HG03565 (cell line): ENCODE measurements at regions not wholly inside any gene's neighbourhood (a gene's known extent, or its start where the extent isn't known, plus 50 kb on each side); places are given as distances from the start of the nearest gene placed in this dataset.

ENCODE experiments used
- ATAC-seq: cut with Tn5 transposase; IDR thresholded peaks from one replicate; pipeline ENCODE4 v1.9.1; 2021; ENCODE audit warnings: mild to moderate bottlenecking, moderate library complexity; ENCODE audit not compliant: unreplicated experiment

DNA sequence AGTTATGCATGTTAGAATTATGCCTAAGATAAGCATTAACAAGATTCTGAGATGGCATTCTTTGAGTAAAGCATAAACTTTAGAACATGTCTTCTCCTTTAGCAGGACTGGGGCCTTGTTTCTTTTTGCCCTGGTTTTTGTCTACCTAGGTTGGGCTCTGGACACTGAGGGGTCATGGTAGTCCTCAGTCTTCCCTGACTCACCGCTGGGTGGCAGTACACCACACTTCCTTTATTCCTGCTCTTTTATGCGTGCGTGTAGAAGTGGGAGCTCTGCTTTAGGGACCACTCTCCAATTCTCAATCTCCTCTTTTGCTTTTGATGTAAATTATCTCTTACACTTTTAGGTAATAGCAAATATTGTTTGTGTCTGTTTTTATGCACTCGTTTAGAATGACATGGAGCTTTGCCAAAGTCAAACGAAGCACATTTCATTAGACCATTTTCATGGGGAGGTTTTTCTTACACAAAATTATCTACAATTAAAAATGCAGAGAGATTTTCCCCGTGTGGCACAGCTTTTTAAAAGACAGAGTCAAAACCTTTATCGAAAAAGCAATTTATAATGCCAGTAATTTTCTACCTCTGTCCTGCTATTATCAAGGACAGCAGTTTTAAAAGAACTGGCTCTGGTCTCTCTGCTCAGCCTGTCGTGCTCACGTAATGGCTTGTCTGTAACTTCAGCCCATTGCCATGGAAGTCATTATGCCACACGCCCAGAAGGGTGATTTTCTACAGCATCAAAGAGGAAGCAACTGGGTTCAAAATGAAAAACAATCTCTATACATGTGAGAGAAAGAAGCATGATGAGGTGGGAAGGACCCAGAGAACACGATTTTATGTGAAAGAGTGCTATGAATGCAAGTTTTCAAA, 413.9 kb downstream of the COG6 start:
- peak; percentile 56 for ATAC-seq

DNA sequence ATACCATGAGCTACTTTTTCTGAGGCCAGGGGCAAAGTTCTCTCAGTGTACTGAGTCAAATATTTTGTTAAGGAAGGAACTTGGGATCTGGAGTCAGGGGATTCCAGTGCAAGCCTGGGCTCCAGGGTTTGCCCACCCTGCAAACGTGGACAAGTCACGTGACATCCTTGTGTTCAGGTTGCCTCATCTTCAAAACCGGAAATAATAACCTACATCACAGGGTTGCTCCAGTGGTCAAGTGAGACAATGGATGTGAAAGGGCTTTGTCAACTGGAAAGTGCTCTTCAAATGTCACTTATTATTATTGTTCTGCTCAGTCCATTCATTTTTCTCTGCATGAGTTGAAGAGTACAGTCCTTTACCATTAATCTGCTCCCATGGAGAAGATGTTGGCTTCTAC, 414.9 kb downstream of the COG6 start:
- no peak for ATAC-seq

DNA sequence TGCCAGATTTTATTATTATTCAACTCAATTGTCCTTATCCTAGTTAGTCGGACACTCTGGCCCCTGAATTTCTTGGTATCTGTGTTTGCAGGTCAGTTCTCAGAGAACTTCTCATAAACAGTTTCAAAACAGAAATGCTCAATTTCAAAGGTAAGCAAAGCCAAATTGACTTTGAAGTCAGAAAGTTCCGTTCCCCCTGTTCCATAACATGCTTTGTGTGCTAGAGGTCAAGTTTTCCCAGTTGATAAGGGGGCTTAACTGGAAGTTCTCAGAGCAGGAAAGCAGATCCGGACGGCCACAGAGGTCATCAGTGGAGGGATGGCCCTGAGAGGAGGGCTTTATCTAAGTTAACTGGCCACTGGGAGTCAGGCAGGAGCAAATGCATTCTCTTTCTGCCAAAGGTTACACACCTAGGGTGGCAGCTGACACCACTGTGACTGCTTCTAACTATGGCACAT, 417.2 kb downstream of the COG6 start:
- ATAC-seq, result no peak

DNA sequence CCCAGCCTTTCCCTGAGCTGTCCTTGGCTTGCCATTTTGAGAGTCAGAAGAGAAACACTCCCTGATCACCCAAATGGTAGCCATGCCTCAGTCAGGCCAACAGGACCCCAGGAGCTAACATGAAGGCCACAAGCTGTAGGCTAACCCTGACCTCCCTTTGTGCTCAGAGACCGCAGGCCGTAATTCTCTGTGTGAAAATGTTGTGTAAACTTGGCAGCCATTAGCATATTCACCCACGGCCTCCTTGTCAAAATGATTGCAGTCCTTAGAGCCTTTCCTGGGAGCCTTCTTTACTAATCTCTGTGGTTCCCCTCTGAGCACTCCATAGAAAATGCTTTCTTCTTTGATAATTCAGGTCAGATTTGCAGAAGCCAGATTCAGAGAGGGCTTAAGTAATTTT, 418.9 kb downstream of the COG6 start:
- no peak for ATAC-seq

DNA sequence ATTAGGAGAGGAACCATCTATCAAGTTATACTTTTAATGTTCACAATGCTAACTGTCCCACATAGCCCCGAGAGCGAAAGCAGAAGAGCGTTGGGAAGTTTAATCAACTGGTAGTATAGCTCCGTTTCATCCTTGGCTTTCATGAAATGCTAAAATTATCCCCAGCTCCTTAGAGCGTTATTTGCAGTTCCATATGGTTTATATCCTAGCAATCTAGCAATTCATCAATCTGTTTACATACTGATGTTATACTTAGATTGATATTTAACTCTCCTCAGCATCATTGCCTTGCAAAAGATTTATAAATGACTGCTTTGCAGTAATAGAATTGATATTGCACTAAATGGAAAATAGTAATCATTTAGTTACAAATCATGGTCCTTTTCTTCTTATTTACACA, 419.8 kb downstream of the COG6 start:
- no peak for ATAC-seq

DNA sequence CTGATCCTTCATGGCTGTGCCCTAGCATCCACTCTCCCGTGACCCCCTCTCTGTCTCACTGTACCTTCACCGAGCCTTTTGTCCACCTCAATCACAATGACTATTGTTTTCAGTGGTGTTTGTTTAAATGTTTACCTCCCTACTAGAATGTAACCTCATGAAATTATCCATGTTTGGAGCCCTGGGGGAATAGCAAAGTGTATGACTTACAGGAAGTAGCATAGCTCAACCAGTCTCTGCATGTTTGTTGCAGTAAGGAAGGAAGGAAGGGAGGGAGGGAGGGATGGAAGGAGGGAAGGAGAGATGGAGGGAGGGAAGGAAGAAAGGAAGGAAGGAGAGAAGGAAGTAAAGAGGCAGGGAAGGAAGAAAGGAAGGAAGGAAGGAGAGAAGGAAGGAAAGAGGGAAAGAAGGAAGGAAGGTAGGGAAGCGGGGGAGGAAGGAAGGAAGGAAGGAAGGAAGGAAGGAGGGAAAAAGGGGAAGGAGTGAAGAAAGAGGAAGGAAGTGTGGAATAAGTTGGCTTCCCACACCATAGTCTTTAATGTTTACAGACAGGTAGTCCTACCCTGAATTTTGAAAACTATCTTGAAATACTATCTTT, 421.4 kb downstream of the COG6 start:
- ATAC-seq, result no peak

DNA sequence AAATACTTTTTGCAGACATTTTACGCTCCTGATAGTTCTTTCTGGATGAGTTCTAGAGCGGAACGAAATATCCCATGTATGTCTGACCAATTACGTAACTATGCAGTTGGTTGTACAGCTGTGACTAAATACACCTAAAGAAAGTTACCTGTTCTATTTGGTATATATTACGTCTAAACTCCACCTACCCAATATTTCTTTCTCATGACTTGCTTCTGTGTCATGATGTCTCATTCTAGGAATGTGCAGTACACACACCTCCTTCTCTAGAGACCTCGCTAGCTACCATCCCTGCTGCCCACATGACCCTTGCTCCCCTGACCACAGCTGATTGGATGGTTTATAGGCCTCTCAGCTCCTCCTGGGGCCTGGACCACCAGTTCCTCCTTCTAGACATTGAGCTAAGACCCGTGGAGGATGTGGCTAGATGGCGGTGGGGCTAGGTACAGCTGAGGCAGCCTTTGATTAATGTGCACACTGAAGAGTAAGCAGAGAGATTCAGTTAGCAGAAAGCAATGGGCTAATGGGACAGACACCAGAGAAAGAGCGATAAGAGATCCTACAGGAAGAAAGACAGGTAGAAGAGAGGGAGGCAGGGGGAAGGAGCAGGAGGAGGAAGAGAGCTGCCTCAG, 422.1 kb downstream of the COG6 start:
- no peak for ATAC-seq

DNA sequence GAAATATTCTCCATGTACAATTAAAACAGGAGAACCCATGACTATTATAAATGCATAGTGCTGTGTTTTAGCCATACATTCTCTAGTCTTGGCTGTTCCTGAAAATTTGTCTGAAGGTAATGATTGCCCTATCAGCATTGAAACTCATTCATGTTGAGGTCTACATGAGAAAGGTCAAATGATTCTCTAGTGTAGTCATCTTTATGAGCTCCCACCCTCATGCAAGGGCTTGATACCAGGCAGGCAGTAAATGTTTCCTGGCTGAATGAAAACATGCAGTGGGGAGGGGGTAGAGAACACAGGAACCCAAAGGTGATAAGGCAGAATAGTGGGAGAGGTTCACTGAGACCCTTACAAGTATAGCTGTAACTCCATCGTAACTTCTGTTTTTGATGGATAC, 424.3 kb downstream of the COG6 start:
- no peak for ATAC-seq

DNA sequence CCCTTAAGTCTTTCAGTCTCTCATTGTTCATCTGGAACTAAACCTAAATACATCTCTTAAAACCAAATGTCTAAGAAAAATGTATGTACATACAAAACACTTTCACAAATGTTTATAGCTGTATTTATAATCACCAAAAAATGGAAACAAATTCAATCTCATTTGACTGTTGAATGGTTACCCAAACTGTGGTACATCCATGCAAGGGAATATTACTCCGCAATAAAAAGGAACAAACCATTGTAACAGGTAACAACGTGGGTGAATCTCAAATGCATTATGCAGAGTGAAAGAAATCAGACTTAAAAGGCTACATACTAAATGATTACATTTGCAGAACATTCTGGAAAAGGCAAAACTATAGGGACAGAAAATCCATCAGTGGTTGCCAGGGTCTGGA, 425.2 kb downstream of the COG6 start:
- no peak for ATAC-seq

DNA sequence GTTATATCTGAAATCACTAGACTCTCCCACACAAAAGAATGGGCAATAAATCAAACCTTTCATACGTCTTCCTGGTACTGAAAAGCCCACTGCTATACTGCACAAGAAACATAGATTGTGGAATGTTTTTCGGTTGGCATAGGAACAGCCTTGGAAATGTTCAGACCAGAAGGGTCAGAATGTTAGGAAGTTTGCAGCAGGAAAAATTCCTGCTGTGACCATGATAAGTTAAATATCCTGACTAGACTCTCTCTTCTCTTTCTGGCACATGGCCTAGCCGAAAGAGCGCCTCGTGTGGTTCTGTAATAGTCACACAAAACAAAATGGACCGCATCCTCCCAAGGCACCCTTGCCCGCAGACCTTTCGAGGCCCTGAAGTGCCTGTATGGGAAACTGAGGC, 427.2 kb downstream of the COG6 start:
- ATAC-seq, result no peak

DNA sequence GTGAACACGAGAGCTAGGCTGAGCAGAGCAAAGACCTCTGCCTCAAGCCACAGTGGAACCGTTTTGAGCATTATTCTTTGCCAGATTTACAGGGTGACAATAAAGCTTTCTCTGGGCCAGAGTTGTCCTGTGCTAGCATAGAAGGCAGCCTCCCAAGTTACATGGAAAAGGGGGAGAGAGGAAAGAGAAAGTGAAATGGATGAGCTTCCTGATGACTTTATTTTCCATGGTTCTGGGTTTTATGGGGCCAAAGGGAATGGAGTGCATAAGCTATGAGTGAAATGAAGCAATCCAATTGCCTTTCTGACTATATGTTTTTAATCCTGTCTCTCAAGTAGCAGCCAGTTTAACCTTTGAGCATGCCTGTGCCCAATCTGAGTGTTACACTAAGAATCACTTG, 428.4 kb downstream of the COG6 start:
- no peak for ATAC-seq

DNA sequence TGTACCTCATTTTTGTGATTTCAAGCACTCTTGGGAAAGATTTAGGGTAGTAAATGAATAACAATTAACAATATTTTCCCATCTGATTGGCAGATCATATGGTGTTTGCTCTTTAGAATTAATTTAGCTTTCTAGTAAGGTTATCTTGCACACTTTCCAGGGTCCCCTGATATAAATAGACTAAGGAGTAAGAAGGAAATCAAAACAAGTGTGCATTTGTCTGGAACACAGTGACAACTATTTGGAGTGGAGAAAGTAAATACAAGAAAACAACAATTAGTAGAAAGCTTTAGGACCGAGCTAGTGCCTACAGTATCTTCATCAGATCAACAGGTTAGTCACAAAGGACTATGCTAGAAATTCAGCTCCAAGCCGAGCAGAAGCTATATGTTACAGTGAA, 429.5 kb downstream of the COG6 start:
- no peak for ATAC-seq

DNA sequence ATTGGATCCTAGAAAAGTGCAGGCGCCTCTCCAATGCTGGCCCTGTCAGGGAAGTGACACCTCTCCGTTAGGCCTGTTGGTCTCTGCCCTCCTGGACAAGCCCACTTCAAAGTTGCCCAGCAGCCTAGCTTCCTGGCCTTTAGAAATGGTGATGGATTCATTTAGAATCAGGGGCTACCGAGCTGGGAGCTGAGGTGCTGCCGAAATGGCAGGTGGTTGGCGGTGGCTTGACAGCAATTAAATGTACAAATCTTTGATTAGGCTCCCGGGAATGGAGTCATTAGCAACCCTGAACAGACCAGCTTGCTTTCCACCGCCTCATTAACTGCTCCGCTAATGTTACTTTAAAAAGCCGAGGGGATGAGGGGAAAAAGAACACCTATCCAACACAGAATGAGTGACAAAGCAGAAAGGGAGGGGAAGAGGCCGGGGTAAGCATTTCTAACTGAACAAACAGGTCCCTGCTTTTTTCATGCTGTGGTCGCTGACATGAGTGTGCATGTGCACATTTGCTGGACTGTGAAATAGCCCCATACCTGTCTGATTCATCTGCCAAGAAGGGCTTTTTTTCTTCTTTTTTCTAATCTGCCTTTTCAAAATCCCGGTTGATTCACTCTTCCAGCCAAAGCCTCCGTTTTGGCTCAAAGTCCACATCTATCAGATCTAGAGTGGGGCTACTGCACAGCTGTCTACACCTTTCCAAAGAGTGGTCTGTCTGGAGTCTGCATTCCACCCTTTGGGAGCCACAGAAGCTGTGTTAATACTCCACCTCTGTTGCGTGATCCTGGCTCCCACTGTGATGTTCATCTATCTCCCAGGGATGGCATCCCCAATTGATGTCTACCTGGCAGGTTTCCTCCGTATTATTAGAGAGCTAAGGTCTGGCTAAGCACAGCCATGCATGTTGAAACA, 431.9 kb downstream of the COG6 start:
- ATAC-seq, result no peak

DNA sequence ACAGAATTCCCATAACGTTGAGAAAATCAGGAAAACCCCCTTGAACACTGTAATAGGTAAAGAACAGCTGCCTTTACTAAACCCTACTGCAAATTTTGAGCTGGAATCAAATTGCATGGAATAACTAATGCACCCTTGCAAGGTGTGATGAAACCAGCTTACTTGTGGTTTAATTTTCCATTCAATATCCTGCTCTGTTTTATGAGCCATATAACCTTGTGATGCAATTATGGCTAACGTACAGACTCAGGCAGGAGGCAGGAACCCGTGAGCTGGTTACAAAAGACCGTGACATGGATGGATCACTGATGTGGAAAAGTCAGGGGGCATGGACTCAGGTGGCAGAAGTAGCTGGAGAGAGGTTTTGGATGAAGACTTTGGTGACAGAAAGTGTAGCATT, 438.6 kb downstream of the COG6 start:
- no peak for ATAC-seq

DNA sequence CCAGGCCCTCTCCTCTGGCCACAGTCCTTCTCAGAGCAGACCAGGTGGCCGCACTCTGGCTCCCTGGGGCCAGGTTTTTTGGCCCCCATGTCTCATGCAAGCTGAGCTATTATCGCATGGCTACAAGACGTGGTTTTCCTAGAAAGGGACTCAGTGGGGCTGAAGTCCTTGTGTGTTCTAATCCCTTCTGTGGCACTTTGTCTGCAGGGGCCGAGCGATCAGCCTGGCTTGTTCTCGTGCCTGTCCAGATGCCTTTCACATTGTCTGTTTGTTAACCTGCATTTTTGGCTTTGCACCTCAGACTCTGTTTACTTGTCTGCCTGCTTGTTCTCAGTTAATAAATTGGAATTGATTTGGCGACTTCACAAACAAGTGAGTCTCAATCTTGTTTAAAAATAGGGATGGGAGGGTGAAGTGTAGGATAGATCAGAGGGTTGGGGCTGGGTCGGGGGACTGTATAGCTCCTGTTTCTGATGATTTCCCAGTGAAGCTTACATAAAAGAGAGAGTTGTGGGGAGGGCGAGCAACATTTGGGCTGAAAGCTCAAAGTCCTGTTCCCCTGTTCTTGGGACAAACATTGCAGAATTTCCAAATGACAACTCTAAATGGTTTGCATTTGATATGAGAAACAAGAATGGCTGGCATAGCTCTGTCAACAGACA, 440.4 kb downstream of the COG6 start:
- no peak for ATAC-seq

DNA sequence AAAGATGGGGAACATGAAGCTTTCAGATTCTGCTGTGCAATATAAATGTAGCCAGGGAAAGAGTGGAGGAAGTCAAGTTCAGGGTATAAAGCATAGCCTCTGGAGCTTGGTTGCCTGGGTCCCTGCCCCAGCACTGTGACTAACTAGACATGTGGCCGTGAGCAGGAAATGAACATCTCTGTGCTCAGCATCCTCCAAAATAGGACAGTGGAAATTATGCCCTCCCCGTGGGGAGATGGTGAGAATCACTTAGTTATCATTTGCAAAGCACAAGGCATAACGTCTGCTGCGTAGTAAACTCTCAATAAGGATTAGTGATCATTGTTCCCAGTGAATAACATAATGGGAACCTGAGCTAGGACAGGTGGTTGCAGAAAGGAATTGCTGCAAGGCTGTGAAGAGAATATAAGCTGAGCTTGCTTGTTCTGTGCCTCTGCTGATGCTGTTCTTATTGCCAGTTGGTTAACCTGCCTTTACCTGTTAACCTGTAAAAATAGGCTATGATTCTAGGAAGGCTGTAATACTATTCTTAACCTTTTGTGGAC, 441.0 kb downstream of the COG6 start:
- no peak for ATAC-seq

DNA sequence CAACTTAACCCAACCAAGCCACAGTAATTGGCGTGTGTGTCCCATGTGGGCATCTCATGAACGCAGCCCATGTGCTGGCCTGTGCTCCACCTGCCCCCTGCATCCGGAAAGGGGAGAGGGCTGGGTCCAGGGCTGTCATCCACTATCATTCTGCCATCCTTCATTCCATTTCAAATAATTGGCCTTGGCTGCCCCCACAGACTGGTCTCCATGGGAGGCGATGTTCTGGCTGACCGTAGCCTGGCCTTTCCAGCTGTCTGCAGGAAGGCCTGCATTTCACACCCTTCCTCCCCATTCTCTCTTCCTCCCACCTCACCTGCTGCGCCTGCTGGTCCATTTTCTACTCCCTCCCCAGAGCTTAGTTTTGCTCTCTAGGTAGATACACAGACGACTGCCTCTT, 442.8 kb downstream of the COG6 start:
- ATAC-seq, result no peak

DNA sequence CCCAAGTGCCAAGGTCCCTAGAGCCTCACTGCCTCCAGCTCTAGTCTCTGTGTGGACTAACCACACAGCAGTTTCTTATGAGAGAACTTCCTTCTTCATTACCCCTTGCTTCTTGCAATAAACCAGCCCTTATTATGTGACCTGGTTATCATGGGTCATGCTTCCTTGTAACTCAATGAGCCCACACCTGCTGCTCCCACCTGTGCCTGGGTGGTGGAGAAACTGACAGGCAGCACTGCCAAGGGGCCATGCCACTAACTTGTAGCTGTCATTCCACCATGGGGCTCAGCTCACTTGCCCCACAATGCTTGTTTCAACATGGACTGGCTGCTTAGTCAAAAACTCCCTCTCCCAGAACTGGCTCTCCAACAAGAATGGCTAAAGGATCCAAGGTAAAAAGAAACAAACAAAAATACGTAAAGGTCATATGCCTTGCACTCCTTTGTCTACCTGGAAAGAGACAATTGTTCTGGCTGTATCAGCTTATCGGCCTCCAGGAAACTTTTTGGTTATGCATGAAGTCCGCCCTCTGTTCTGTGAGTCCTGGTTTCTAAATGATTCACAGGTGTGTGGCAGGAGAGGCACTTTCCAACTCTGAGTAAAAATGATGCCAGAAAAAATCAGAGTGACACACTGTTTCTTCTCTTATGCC, 446.4 kb downstream of the COG6 start:
- ATAC-seq, result peak; percentile 76

DNA sequence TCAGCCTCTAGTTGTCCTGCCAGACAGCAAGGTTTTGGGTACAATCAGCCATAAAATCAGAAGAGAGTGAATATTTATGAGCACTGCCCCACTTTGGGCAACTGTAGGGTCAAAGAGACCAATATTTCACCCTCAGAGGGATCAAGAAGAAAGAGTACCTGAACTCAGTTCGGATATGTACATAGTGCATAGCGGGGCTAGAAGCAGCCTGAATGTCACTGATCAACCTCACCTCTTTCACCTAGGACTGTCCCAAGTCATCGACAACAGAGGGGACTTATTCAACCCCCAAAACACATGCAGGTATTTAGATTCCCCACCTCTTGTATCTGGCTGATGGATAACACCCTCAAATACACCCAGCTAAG, 446.9 kb downstream of the COG6 start:
- no peak for ATAC-seq

DNA sequence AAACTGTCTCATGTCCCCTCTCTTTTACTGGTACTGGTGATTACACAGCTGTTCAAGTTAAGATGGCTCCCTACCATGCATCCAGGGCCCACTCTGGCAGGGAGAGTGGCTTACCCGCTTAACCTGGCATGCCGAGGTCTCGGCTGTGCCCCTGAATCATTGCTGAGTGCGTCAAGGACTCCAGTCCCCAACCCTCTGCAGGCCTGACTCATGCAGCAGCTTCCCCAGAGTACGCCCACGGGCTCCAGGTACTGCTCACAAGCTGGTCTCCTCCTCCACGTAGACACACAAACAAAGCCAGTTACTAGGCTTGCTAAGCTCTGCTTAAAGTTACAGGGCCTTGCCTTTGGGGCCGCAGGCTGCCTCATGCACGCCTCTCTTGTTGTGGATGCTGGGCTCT, 447.4 kb downstream of the COG6 start:
- ATAC-seq, result no peak
